A549 (cell line): ENCODE measurements at regions not wholly inside any gene's neighbourhood (a gene's known extent, or its start where the extent isn't known, plus 50 kb on each side); places are given as distances from the start of the nearest gene placed in this dataset.

Experiments
- ATAC-seq, 2 experiments: fragments of 200-7000 bp in 1 of 2; fragments of >200 bp in 1 of 2; cut with Nextera tagmentation in 1 of 2; cut with Tn5 transposase in 1 of 2; 3 replicates each; pipeline versions ENCODE4 v1.8.0 to v1.9.1; 2018 to 2020; ENCODE audit warnings: mild to moderate bottlenecking in 1 of 2, moderate library complexity in 1 of 2
- CTCF ChIA-PET: fragments of 300-600 bp; sonication (Branson Sonifier 250); formaldehyde crosslinking; extraction: SDS; loops from one replicate; lab custom pipeline; 2021; ENCODE audit warnings: antibody characterized with exemption, inconsistent platforms; lab: Yijun Ruan, JAX
- POLR2A ChIA-PET: fragments of 350-600 bp; formaldehyde crosslinking; extraction: SDS; loops from one replicate; lab custom pipeline; 2021; ENCODE audit warnings: antibody characterized with exemption, inconsistent platforms; lab: Yijun Ruan, JAX
- DNase-seq, 2 experiments: peaks; one replicate each; pipeline versions ENCODE4 v3.0.0 to v3.0.0-alpha.2; 2011 to 2016; ENCODE audit warnings: low read depth in 1 of 2, low spot score in 1 of 2
- FAIRE-seq: peaks from 2 replicates; lab custom pipeline; 2011; peaks lifted over from hg19 to GRCh38; lab: Jason Lieb, UNC
- H3K27ac ChIP-seq, 2 experiments: fragments of >200 bp; sonication (Bioruptor Twin); formaldehyde crosslinking; 3 replicates each; pipeline ENCODE4 v1.5.1; 2016 to 2017
- H3K4me1 ChIP-seq: fragments of >200 bp; sonication (Bioruptor Twin); formaldehyde crosslinking; 3 replicates; pipeline ENCODE4 v1.6.1; 2016
- H3K4me2 ChIP-seq: fragments of >200 bp; sonication (Bioruptor Twin); formaldehyde crosslinking; 3 replicates; pipeline ENCODE4 v1.6.1; 2016
- H3K4me3 ChIP-seq: fragments of >200 bp; sonication (Bioruptor Twin); formaldehyde crosslinking; 3 replicates; pipeline ENCODE4 v1.5.1; 2016
- H3K9me3 ChIP-seq: fragments of >200 bp; sonication (Bioruptor Twin); formaldehyde crosslinking; 3 replicates; pipeline ENCODE4 v1.6.1; 2016
- CTCF ChIP-seq: fragments of >200 bp; sonication (Bioruptor Twin); formaldehyde crosslinking; IDR thresholded peaks from 3 replicates; pipeline ENCODE4 v1.5.1; 2016
- E2F6 ChIP-seq: IDR thresholded peaks from 2 replicates; pipeline ENCODE4 v1.6.1; 2012; ENCODE audit warnings: low read depth, borderline replicate concordance
- EHMT2 ChIP-seq: fragments of 200-600 bp; sonication (generic); IDR thresholded peaks from 2 replicates; pipeline ENCODE4 v1.6.1; 2016; ENCODE audit warnings: antibody characterized with exemption, low read depth, mild to moderate bottlenecking, moderate library complexity
- FOSB ChIP-seq: fragments of 250-450 bp; sonication (Bioruptor Pico); IDR thresholded peaks from 2 replicates; pipeline ENCODE4 v1.5.0; 2020; ENCODE audit warnings: mild to moderate bottlenecking, moderate library complexity
- GATA3 ChIP-seq: IDR thresholded peaks from 2 replicates; pipeline ENCODE4 v1.6.1; 2012; ENCODE audit warnings: borderline replicate concordance
- HES2 ChIP-seq: fragments of >200 bp; sonication (Bioruptor Twin); formaldehyde crosslinking; IDR thresholded peaks from 2 replicates; pipeline ENCODE4 v1.6.1; 2016
- HMGXB4 ChIP-seq: fragments of 250-450 bp; sonication (Bioruptor Pico); IDR thresholded peaks from 2 replicates; pipeline ENCODE4 v1.5.0; 2021; ENCODE audit warnings: mild to moderate bottlenecking, moderate library complexity, borderline replicate concordance
- HOXA7 ChIP-seq: fragments of 250-450 bp; sonication (Bioruptor Pico); IDR thresholded peaks from 2 replicates; pipeline ENCODE4 v1.5.0; 2020; ENCODE audit warnings: mild to moderate bottlenecking, moderate library complexity
- HOXB13 ChIP-seq: fragments of 250-450 bp; sonication (Bioruptor Pico); IDR thresholded peaks from 2 replicates; pipeline ENCODE4 v1.5.0; 2020; ENCODE audit warnings: low read depth, mild to moderate bottlenecking, moderate library complexity
- HOXB5 ChIP-seq: fragments of 250-450 bp; sonication (Bioruptor Pico); IDR thresholded peaks from 2 replicates; pipeline ENCODE4 v1.5.0; 2020; ENCODE audit warnings: mild to moderate bottlenecking, moderate library complexity
- JUNB ChIP-seq: fragments of >200 bp; sonication (Bioruptor Twin); formaldehyde crosslinking; IDR thresholded peaks from 2 replicates; pipeline ENCODE4 v1.6.1; 2016
- KDM1A ChIP-seq: fragments of 200-600 bp; sonication (generic); IDR thresholded peaks from 2 replicates; pipeline ENCODE4 v1.6.1; 2016; ENCODE audit warnings: low read depth, mild to moderate bottlenecking
- KDM5A ChIP-seq: fragments of 200-600 bp; sonication (generic); IDR thresholded peaks from 2 replicates; pipeline ENCODE4 v1.6.1; 2016; ENCODE audit warnings: antibody characterized with exemption, mild to moderate bottlenecking
- MAFK ChIP-seq: fragments of 450-650 bp; IDR thresholded peaks from 2 replicates; pipeline ENCODE4 v1.6.1; 2014; ENCODE audit not compliant: partially characterized antibody
- NR3C1 ChIP-seq: fragments of >200 bp; sonication (Bioruptor Twin); formaldehyde crosslinking; IDR thresholded peaks from 3 replicates; pipeline ENCODE4 v1.6.1; 2017
- PHF8 ChIP-seq: fragments of 200-600 bp; sonication (generic); IDR thresholded peaks from 2 replicates; pipeline ENCODE4 v1.6.1; 2016; ENCODE audit warnings: low read depth, mild to moderate bottlenecking, antibody characterized with exemption, moderate library complexity, borderline replicate concordance
- POLR2A ChIP-seq: IDR thresholded peaks from 2 replicates; pipeline ENCODE4 v1.6.1; 2012; ENCODE audit warnings: mild to moderate bottlenecking, low read length
- RFX5 ChIP-seq: fragments of 450-650 bp; IDR thresholded peaks from 2 replicates; pipeline ENCODE4 v1.7.1; 2014; ENCODE audit warnings: antibody characterized with exemption, mild to moderate bottlenecking, moderate library complexity
- SMC3 ChIP-seq: fragments of >200 bp; sonication (Bioruptor Twin); formaldehyde crosslinking; IDR thresholded peaks from 3 replicates; pipeline ENCODE4 v1.6.1; 2018; ENCODE audit warnings: inconsistent platforms
- TFCP2L1 ChIP-seq: fragments of 250-450 bp; sonication (Bioruptor Pico); IDR thresholded peaks from 2 replicates; pipeline ENCODE4 v1.5.0; 2021; ENCODE audit warnings: mild to moderate bottlenecking
- ZC3H11A ChIP-seq: fragments of 450-650 bp; IDR thresholded peaks from 2 replicates; pipeline ENCODE4 v1.6.1; 2014; ENCODE audit warnings: antibody characterized with exemption, mild to moderate bottlenecking
- ZFP36 ChIP-seq: fragments of 450-650 bp; IDR thresholded peaks from 2 replicates; pipeline ENCODE4 v1.6.1; 2014; ENCODE audit warnings: borderline replicate concordance; ENCODE audit not compliant: partially characterized antibody
- WGBS: methylation state at CpG from one replicate; pipeline ENCODE4 v1.1.6; 2017; ENCODE audit errors: missing lambda C conversion rate; 5-methylcytosine and 5-hydroxymethylcytosine counted together
- TF ChIP-seq, protein P1 (sequence below): fragments of 150-350 bp; IDR thresholded peaks from 2 replicates; pipeline ENCODE4 v1.6.1; 2014; ENCODE audit warnings: low read depth, mild to moderate bottlenecking, low read length
- TF ChIP-seq, protein P2 (sequence below): IDR thresholded peaks from 2 replicates; pipeline ENCODE4 v1.6.1; 2012

- TF ChIP-seq E2F6 (no peak), GATA3 (no peak), TFCP2L1 (no peak), HES2 (peak; percentile 93), PHF8 (no peak), HMGXB4 (no peak)
- TF ChIP-seq, protein P1, sequence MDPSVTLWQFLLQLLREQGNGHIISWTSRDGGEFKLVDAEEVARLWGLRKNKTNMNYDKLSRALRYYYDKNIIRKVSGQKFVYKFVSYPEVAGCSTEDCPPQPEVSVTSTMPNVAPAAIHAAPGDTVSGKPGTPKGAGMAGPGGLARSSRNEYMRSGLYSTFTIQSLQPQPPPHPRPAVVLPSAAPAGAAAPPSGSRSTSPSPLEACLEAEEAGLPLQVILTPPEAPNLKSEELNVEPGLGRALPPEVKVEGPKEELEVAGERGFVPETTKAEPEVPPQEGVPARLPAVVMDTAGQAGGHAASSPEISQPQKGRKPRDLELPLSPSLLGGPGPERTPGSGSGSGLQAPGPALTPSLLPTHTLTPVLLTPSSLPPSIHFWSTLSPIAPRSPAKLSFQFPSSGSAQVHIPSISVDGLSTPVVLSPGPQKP: no peak
These were observed 262.3 kb downstream of the TAF11L14 start (continued) for GRCh38 chr5:17896605-17897004.

GRCh38 chr5:17897776-17898175 is 263.5 kb downstream of the TAF11L14 start:
- CTCF ChIA-PET: no interaction called here
- no peaks in the 10 kb centered on the region for H3K9me3 ChIP-seq
- H3K4me3 ChIP-seq: no peak overlapping the region
- ATAC-seq (no peak), FAIRE-seq (no peak), DNase-seq (no peak)
- peaks cover 26% of the 10 kb centered on the region for H3K4me1 ChIP-seq
- H3K27ac ChIP-seq: peak overlapping the region in 1 of 2 experiments; percentile 74; a peak in 4 of 6 replicates
- 61% methylated on average over 4 of the region's 4 CpGs for WGBS
- POLR2A ChIA-PET: no interaction called here
- TF ChIP-seq ZC3H11A (no peak), JUNB (no peak), MAFK (no peak), EHMT2 (no peak), SMC3 (no peak), ZFP36 (no peak), KDM1A (no peak), FOSB (no peak)
- H3K4me2 ChIP-seq: 0 out of 3 replicates have a peak overlapping the region, but pooled peaks have one; percentile 2

DNA sequence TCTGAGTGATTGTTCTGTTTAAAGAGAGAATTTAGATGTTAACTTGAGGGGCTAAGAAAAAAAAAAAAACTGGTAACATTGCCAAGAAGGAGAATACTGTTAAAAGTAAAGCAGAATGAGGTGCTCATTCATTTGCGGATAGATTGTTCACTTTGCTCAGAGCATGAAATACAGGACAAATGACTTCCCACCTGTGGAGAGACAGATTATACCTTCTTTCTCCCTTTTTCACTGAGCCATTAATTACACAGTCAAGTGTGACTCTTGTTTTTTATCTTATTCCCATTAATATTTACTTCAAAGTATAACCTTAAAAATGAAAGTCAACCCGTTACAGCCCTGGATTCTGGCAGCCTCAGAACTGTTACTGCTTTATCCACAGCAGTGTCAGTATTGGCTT is 264.5 kb downstream of the TAF11L14 start:
- Histone ChIP-seq H3K27ac (no peak overlapping the region), H3K9me3 (no peaks in the 10 kb centered on the region), H3K4me1 (peaks cover 26% of the 10 kb centered on the region), H3K4me2 (no peak overlapping the region), H3K4me3 (no peak overlapping the region)
- CTCF ChIA-PET: no interaction called here
- TF ChIP-seq HOXB5 (CRISPR knock-in tag) (no peak), CTCF (no peak), HOXB13 (CRISPR knock-in tag) (no peak), KDM5A (no peak), POLR2A (no peak), RFX5 (no peak), ZFP36 (no peak), HOXA7 (no peak), NR3C1 (no peak)
- TF ChIP-seq, protein P2, sequence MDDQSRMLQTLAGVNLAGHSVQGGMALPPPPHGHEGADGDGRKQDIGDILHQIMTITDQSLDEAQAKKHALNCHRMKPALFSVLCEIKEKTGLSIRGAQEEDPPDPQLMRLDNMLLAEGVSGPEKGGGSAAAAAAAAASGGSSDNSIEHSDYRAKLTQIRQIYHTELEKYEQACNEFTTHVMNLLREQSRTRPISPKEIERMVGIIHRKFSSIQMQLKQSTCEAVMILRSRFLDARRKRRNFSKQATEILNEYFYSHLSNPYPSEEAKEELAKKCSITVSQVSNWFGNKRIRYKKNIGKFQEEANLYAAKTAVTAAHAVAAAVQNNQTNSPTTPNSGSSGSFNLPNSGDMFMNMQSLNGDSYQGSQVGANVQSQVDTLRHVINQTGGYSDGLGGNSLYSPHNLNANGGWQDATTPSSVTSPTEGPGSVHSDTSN: no peak
- ATAC-seq: no peak
- DNase-seq: no peak
- WGBS: 49% methylated on average over 2 of the region's 2 CpGs
- POLR2A ChIA-PET: no interaction called here
- FAIRE-seq: no peak
